ENCODE measurements at regions not wholly inside any gene's neighbourhood (a gene's known extent, or its start where the extent isn't known, plus 50 kb on each side); places are given as distances from the start of the nearest gene placed in this dataset.
"Not testable (repeated sequence)": the region's sequence is repeated elsewhere in the genome, so short reads cannot be mapped to it uniquely, and the experiment has no call there.

DNA sequence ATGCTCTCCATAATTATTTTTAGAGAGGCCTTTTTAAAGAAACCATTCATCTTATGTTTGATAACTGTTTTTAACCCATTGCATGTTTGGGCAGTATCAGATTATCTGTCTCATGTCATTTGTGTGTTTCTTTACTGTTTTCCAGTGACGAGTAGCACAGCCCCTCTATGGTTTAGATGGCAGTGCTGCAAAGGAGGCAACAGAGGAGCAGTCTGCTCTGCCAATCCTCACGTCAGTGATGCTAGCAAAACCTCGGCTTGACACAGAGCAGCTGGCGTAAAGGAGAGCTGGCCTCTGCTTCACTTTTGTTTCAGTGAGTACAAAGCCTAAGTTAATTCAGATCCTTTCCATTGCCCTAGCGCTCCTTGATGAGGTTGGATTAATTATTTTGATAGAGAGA is 80.4 kb upstream of the GARIN1A start:
- in situ Hi-C loops (cut with MboI; ENCODE audit: low sequenced_read_pairs in 4 of 4): no loop called here
- Histone ChIP-seq H3K4me3 (no peak overlapping the region), H3K36me3 (peaks cover 0 to 9% of the 10 kb centered on the region in 2 donors), H3K4me1 (peaks cover 5 to 13% of the 10 kb centered on the region in 2 donors), H3K9me3 (no peaks in the 10 kb centered on the region), H3K27me3 (no peaks in the 10 kb centered on the region), H3K27ac (peak overlapping the region in 3 of 4 donors; percentile 14 to 64 (median 57))
- DNase-seq (peak in 1 of 2 donors; percentile 30), ATAC-seq (peak in 1 of 2 donors; percentile 81)
- no peak for TF ChIP-seq POLR2A (IDR thresholded peaks at IDR 0.05)
- TF ChIP-seq, protein P1, sequence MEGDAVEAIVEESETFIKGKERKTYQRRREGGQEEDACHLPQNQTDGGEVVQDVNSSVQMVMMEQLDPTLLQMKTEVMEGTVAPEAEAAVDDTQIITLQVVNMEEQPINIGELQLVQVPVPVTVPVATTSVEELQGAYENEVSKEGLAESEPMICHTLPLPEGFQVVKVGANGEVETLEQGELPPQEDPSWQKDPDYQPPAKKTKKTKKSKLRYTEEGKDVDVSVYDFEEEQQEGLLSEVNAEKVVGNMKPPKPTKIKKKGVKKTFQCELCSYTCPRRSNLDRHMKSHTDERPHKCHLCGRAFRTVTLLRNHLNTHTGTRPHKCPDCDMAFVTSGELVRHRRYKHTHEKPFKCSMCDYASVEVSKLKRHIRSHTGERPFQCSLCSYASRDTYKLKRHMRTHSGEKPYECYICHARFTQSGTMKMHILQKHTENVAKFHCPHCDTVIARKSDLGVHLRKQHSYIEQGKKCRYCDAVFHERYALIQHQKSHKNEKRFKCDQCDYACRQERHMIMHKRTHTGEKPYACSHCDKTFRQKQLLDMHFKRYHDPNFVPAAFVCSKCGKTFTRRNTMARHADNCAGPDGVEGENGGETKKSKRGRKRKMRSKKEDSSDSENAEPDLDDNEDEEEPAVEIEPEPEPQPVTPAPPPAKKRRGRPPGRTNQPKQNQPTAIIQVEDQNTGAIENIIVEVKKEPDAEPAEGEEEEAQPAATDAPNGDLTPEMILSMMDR (IDR thresholded peaks at IDR 0.05 in 4 of 5, conservative IDR thresholded peaks at IDR 0.05 in 1 of 5): no peak
- intact Hi-C loops (cut with DNase I; ENCODE audit: low total_unique reads): no loop called here

DNA sequence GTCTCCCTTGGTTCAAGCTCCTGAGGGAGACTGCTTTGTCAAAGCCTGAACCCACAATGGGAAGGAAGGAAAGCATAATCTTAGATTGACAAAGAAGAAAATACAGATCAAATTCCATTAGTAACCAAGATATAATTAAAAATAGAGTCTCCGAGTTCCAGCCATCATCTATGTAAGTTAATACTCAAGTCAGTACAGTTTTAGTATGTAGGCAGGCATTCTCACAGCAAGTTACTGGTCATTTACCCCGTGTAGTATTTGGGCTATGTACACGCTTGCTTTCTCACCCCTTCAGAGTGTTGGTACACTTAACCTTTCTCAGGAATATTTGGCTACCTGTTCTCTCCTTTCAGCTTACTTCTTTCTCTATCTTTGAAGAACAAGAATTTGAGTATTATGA is 79.9 kb upstream of the GARIN1A start:
- DNase-seq; H3K27me3 ChIP-seq; intact Hi-C loops (cut with DNase I; ENCODE audit: low total_unique reads); H3K9me3 ChIP-seq; H3K4me3 ChIP-seq; H3K36me3 ChIP-seq; in situ Hi-C loops (cut with MboI; ENCODE audit: low sequenced_read_pairs in 4 of 4): not testable (repeated sequence)
- Histone ChIP-seq H3K27ac (peak overlapping the region in 3 of 4 donors; percentile 28 to 64 (median 57)), H3K4me1 (peaks cover 5 to 13% of the 10 kb centered on the region in 2 donors)
- ATAC-seq: peak in 1 of 2 donors; percentile 65

DNA sequence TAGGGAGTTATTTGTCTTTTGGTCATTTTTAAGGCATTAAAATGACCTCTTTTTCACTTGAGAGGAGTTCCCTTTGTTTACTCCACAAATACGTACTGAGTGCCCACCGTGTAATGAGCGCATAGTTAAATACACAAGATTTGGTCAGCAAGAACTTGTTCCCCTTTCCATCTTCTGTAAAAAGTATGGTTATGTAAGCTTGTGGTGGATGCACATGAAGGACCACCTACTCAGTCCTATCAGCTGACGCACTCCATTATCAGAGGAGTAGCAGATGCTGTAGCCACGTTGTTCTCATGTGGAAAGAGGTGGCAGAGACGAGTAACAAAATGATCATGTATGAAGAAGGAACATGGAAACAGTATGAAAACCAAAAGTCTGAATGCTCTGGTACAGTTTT is 78.0 kb upstream of the GARIN1A start:
- H3K27ac ChIP-seq; H3K4me3 ChIP-seq; H3K36me3 ChIP-seq; H3K27me3 ChIP-seq; ATAC-seq; DNase-seq; in situ Hi-C loops (cut with MboI; ENCODE audit: low sequenced_read_pairs in 4 of 4); H3K9me3 ChIP-seq; intact Hi-C loops (cut with DNase I; ENCODE audit: low total_unique reads): not testable (repeated sequence)
- H3K4me1 ChIP-seq: peaks cover 11 to 20% of the 10 kb centered on the region in 2 donors

DNA sequence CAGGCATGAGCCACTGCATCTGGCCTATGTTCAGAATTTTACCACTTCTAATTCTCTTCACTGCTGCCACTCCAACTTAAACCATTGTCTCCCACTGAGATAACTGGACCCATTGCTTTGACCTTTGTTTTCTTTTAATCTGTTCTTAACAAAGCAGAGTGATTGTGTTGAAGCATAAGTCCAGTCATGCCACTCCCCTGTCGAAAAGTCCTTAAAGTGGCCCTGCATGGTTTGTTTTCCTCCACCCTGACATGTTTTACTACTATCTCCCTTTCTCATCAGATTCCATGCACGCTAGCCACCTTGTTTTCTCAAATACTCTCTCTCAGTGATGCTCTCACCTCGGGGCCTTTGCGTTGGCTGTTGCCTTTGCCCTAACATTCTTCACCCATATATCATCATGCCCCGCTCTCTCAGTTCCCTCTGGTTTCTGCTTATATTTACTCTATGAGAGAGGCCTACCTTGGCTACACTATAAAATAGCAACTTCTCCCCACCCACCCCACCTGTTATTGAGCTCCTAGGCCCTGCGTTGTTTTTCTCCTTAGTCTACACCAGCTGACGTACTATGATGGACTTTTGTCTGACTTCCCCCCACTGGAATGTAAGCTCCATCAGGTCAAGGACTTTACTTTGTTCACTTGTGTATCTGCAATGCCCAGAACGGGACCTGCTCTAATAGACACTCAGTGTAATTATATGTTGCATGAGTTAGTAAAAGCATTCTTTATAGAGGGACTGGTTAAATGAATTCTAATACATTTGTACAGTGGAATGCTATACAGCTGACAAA is 75.6 kb upstream of the GARIN1A start:
- peaks cover 18 to 27% of the 10 kb centered on the region in 2 donors for H3K4me1 ChIP-seq
- H3K36me3 ChIP-seq; in situ Hi-C loops (cut with MboI; ENCODE audit: low sequenced_read_pairs in 4 of 4); H3K27ac ChIP-seq; H3K27me3 ChIP-seq; intact Hi-C loops (cut with DNase I; ENCODE audit: low total_unique reads); DNase-seq; ATAC-seq; H3K4me3 ChIP-seq; H3K9me3 ChIP-seq: not testable (repeated sequence)

DNA sequence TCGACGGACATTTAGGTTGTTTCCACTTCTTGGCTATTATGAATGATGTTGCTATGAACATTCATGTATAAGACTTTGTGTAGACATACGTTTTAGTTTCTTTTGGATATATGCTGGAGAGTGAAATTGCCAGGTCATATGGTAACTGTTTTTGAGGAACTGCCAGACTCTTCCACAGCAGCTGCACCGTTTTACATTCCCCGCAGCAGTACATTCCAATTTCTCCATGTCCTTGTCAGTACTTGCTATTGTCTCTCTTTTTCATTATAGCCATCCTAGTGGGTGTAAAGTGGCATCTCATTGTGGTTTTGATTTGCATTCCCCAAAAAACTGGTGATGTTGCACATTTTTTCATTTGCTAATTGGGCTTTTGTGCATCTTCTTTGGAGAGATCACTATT is 73.1 kb upstream of the GARIN1A start:
- peaks cover 13 to 14% of the 10 kb centered on the region in 2 donors for H3K4me1 ChIP-seq
- ATAC-seq: peak; percentile 39 to 63
- in situ Hi-C loops (cut with MboI; ENCODE audit: low sequenced_read_pairs in 4 of 4); H3K4me3 ChIP-seq; intact Hi-C loops (cut with DNase I; ENCODE audit: low total_unique reads); H3K27me3 ChIP-seq; H3K9me3 ChIP-seq; DNase-seq; H3K36me3 ChIP-seq: not testable (repeated sequence)
- peak overlapping the region in 2 of 4 donors; percentile 18 to 40 for H3K27ac ChIP-seq

DNA sequence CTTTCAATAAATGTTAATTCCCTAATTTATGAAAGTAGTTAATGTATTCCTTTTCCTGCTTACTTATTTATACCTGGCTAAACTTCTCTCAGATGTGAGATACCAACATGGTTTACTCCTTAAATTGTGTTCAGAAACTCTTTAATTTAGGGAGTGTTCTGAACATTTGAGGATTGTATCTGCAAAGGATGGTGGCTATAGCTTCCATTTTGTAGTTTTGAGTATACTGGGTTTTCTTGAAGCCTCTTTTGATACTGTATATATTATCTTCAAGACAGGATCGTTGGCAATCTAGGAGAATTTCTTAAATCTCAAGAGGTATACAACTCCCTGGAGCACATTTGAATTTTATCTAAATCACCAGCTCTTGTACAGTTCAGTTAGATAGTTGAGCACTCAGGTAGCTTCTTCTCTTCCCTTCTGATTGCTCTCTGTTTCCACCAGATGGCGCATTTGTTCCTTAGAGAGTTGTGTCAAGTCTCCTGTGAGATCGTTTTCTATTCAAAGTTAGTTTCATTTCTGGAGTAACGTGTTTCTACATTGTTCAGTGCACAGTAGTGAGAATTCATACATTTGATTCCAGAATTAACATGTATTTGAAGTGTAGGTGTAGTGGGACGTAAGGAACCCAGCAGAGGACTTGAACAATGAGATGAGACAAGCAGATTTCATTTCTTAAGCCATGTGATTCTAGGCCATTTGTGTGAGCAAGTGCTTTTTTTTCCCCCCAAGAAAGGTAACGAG is 63.2 kb upstream of the GARIN1A start:
- TF ChIP-seq, protein P1 (IDR thresholded peaks at IDR 0.05 in 4 of 5, conservative IDR thresholded peaks at IDR 0.05 in 1 of 5): peak; percentile 46 to 64 (median 46)
- intact Hi-C loops (cut with DNase I; ENCODE audit: low total_unique reads): loop anchor here (5.0 kb wide), 1 partner anchor 273 kb away; no protein-coding TSS in a partner anchor
- not testable (repeated sequence) for H3K27me3 ChIP-seq, H3K9me3 ChIP-seq
- Histone ChIP-seq H3K4me3 (peak overlapping the region in 1 of 4 donors; percentile 40), H3K4me1 (peaks cover 0 to 11% of the 10 kb centered on the region in 2 donors), H3K36me3 (peaks cover 0 to 12% of the 10 kb centered on the region in 2 donors), H3K27ac (peak overlapping the region in 2 of 4 donors; percentile 33 to 43)
- peak; percentile 6 to 21 for DNase-seq
- ATAC-seq: peak; percentile 84 to 96
- in situ Hi-C loops (cut with MboI; ENCODE audit: low sequenced_read_pairs in 4 of 4): loop anchor here in 3 of 4 donors (25.0 kb wide), 1 partner anchor 278 kb away; no protein-coding TSS in a partner anchor

DNA sequence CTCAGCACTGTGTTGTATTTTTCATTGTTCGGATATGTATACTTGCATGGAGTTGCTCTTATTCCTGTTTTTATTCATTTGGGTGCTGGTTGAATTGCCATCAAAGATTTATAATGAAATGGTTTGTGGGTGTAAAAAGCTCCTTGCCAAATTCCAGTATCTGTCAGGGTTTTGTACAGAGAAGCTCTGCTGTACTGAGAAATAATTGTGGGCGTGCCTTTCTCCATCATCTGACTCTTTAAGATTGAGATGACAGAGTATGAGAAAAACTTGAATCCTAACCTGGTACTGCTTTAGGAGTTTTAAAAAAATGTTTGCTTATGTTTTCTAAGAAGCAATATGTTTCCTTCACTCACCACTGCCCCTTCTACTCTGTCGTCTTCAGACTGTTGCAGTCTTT is 58.7 kb upstream of the GARIN1A start:
- H3K27ac ChIP-seq; intact Hi-C loops (cut with DNase I; ENCODE audit: low total_unique reads); ATAC-seq; H3K4me1 ChIP-seq; H3K9me3 ChIP-seq; H3K4me3 ChIP-seq; DNase-seq; H3K27me3 ChIP-seq: not testable (repeated sequence)
- H3K36me3 ChIP-seq: peaks cover 0 to 28% of the 10 kb centered on the region in 2 donors
- in situ Hi-C loops (cut with MboI; ENCODE audit: low sequenced_read_pairs in 4 of 4): loop anchor here (10.0 to 25.0 kb wide), 2 partner anchors 271 to 274 kb away; no protein-coding TSS in a partner anchor

DNA sequence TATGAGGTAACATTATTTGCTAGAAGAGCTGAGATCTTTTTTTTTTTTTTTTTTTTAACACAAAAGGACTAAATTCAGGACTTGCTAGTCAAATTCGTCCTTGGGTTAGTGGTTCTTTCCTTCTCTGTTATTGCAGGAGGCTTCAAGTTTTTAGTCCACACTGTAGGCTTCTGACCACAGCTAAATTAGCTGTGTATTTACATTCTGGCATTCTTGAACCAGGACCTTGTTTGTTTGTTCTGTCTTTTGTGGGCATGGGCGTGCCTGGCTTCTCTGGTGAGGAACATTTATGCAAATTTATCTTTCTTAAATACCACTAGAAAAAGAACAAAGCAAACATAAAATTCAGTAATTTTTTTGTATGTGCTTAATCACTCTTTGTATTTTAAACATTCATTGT is 57.3 kb upstream of the GARIN1A start:
- intact Hi-C loops (cut with DNase I; ENCODE audit: low total_unique reads); DNase-seq; ATAC-seq; H3K27ac ChIP-seq; H3K4me3 ChIP-seq; H3K4me1 ChIP-seq; H3K9me3 ChIP-seq; H3K27me3 ChIP-seq: not testable (repeated sequence)
- H3K36me3 ChIP-seq: peaks cover 0 to 38% of the 10 kb centered on the region in 2 donors
- in situ Hi-C loops (cut with MboI; ENCODE audit: low sequenced_read_pairs in 4 of 4): loop anchor here (10.0 to 25.0 kb wide), 2 partner anchors 270 to 272 kb away; no protein-coding TSS in a partner anchor

DNA sequence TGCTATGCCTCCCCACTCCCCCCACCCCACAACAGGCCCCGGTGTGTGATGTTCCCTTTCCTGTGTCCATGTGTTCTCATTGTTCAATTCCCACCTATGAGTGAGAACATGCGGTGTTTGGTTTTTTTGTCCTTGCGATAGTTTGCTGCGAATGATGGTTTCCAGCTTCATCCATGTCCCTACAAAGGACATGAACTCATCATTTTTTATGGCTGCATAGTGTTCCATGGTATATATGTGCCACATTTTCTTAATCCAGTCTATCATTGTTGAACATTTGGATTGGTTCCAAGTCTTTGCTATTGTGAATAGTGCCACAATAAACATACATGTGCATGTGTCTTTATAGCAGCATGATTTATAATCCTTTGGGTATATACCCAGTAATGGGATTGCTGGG is 55.3 kb upstream of the GARIN1A start:
- ATAC-seq; DNase-seq; H3K27ac ChIP-seq; H3K4me1 ChIP-seq; H3K27me3 ChIP-seq; H3K4me3 ChIP-seq; H3K9me3 ChIP-seq; intact Hi-C loops (cut with DNase I; ENCODE audit: low total_unique reads): not testable (repeated sequence)
- in situ Hi-C loops (cut with MboI; ENCODE audit: low sequenced_read_pairs in 4 of 4): loop anchor here (10.0 to 25.0 kb wide), 2 partner anchors 268 to 271 kb away; no protein-coding TSS in a partner anchor
- peaks cover 0 to 28% of the 10 kb centered on the region in 2 donors for H3K36me3 ChIP-seq

Data from gastrocnemius medialis (tissue), 4 donors.